ENCODE measurements at regions not wholly inside any gene's neighbourhood (a gene's known extent, or its start where the extent isn't known, plus 50 kb on each side); places are given as distances from the start of the nearest gene placed in this dataset.

DNA sequence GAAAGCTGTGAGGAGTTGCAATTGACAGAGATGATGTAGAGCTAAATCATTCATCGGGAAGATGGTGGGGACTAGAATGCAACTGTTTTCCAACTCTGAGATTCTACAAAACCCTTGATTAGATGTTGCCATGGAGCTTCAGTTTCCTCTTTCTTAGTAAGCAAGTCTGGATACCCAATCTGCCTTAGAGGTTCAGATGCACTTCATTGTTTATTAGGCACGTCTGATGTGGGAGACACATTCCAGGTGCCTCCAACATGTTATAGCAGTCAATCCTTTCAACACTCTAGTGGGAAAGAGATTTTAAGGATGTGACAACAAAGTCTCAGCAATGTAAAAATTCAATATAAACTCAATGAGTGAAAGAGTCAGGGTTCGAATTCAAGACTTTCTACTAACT, 291.3 kb upstream of the PHYHIPL start:
- no peak for DNase-seq (ENCODE audit: low spot score)

DNA sequence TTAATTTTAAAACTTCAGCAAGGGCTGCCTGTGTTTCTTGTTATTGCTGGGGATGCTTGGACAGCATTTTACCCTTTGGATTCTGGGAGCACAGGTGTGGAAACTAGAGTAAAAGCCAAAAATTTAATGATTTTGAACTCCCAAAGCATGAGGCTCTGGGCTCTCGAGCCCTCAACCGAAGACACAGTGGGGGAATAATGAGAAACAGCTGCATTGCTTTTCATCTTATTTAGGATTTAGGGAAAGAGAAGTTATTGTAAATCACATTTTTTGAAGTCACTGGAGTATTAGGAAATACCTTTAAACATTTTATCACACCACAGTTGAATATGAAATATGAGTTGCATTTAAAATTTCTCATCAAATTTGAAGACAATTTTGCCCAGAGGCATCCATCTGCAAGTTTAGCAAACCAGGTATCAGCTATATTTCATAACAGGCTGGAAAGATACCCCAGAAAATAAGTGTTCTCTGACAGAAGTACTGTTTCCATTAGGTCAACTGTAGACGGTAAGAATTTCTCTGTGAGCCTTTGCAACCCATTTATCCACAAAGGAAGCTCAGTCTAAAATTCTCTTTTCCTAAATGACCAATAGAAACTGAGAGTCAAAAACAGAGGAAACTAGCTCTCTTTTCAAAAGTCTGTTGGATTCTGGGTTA, 290.6 kb upstream of the PHYHIPL start:
- no peak for DNase-seq (ENCODE audit: low spot score)

DNA sequence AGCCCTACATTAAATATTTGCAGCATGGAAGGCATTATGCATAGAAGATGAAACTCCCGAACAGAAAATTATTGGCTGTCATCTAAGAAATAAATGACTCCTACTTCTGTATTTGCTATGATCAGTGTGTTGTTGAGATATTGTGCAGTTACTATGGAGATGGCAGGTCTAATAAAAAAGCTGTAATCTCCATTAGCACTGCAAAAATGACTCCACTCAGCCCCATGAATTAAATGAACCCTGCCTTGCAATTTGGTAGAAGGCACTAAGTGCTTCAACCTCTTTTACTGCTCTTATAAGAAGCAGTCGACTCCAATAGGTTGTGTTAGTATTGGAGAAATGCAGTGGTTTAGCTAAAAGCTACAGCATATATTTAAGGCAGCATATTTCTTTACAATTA, 290.0 kb upstream of the PHYHIPL start:
- no peak for DNase-seq (ENCODE audit: low spot score)

GRCh38 chr10:58887474-58887873, 289.0 kb upstream of the PHYHIPL start:
- DNase-seq (ENCODE audit: low spot score) = no peak

DNA sequence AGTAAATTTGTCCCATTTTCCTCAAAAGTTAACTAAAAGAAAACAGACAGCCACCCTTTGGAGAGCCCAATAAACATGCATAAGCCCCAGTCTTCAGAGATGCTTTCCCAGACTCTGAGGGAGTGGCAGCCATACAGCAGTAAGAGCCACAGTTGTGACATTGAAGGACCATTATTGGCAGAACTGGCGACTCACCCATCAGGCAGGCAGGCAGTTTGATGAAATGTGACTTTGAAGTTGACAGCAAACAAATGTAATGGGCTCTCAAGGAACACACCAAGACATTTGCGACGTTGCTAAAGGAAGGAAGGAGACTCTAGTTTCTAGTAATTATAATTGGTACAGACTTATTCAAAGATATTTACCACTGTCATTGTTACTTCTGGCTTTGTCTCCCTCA, 287.5 kb upstream of the PHYHIPL start:
- no peak for DNase-seq (ENCODE audit: low spot score)

DNA sequence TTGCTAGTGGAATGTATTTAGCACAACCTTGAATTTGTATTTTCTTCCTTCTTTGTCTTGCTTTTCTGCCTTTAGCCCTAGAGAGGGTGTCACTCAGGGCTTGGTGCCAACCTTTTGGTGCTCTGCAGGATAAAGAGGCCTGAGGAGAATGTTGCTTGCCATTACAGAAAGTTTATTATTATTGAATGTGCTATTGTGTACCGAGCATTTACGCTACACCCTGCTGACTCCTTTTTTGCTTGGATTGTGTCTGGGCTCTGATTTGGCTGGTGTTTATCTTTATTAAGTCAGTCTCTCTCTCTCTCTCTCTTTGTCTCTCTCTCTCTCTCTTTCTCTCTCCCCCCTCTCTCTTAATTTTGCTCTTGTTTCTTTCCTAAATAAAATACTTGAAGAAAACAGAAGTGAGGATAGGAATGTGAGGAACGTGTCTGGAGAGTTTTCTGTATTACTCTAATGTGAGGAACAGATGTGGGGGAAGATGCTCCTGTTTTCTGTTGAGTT, 284.4 kb upstream of the PHYHIPL start:
- no peak for DNase-seq (ENCODE audit: low spot score)

- DNase-seq (ENCODE audit: low spot score) = no peak
These were observed 281.5 kb upstream of the PHYHIPL start for GRCh38 chr10:58894929-58895328.

GRCh38 chr10:58896229-58896628, 280.2 kb upstream of the PHYHIPL start:
- DNase-seq (ENCODE audit: low spot score) = no peak

- no peak for DNase-seq (ENCODE audit: low spot score)
These were observed 279.2 kb upstream of the PHYHIPL start for GRCh38 chr10:58897236-58897635.

GRCh38 chr10:58897708-58898107, 278.7 kb upstream of the PHYHIPL start:
- DNase-seq (ENCODE audit: low spot score) = no peak

DNA sequence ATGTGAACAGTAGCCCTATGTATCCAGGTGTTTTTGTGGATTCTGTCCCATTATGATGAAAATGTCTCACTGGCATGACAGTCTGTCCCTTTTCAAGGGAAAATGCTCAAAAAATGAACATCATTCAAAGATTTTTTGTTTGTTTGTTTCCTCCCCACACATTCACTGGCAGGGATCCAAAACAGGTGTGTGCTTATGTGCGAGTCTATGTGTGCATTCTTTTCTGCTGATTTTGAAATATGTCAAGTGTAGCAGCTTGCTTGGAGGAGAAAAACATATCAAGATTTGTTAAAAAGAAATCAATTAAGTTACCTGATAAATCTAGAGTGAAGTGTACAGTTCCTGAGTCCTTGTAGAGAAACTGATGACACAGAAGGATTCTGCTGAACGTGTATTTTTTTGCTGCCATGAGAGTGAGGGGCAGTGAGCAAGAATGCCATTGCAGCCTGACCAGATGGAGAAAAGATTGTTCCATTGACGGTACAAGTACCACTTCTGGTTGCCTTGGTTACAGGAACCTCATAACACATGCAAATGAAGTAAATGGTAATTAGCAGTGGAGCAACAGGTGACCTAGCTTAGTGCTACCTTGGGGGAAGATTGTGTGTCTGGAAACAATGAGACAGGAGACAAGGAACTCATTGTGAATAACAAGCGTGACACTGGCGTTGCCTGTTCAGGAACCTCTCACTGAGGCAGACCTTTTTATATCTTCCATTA, 277.4 kb upstream of the PHYHIPL start:
- no peak for DNase-seq (ENCODE audit: low spot score)

GRCh38 chr10:58901092-58901646, 275.3 kb upstream of the PHYHIPL start:
- DNase-seq (ENCODE audit: low spot score) = no peak

GRCh38 chr10:58903071-58903470, 273.4 kb upstream of the PHYHIPL start:
- DNase-seq (ENCODE audit: low spot score) = no peak

DNA sequence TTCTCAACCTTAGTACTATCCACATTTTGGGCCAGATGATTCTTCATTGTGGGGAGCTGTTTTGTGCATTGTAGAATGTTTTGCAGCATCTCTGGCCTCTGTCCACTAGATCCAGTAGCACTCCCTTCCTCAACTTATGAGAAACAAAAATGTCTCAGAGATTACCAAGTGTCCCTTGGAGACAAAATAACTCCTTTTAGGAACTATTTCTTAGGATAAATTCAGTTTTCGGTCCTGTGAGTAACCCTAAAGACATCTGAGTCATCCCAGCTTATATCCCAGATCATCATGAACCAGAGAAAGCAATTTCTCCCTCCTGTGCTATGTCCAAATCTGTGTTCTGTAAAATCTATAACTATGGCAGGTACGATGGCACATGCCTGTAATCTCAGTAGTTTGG, 266.6 kb upstream of the PHYHIPL start:
- DNase-seq (ENCODE audit: low spot score) = no peak

DNA sequence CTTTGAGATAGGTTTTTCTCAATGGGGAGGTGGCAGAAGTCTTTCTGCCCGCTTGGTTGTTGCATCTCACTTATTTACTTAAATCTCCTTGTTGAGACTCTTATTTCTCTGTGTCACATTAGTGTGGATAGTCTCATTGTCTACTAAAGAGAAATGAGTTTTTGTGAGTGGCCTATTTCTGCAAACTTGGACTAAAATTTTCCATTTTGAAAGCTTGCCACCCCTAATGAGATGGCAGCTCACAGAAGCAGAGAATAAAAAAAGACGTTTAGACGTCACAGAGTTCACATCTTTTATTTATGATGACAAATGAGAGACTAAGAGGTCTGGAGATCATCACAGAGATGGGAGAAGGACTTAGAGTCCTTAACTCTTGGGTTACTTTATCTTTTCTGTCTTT, 262.7 kb upstream of the PHYHIPL start:
- no peak for DNase-seq (ENCODE audit: low spot score)

GRCh38 chr10:58918887-58919286, 257.6 kb upstream of the PHYHIPL start:
- no peak for DNase-seq (ENCODE audit: low spot score)

DNA sequence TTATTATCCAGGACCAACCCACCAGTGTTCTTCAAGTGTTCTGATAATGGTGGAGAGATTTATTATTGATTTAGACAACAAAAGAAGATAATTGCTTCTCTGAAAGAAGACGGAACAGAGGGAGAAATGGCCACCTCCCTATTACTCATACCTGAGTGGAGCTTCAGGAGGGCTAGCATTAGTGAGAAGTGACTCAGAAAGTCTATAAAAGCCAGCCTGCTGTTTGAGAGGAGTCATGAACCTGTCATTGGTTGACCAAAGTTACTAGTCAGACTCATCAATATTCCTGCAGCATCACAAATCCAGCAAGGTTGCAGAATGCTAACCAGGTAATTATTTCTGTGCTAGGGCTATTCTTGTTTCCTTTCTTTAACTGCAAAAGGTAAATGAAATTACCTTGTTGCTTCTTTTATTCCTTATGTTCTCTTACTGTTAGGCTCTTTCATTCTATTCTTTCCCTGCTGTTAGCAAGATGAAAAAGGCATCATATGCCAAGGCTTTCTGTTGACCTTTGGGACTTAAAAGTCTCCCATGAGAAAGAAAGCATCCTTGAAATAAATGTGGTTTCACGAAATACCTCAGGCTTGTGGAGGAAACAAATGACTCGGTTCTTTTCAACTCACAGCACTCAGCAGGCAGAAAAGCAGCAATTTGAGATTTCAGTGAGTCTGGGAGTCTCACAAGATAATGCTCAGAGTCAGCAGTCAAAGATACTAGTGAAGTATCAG, 256.4 kb upstream of the PHYHIPL start:
- DNase-seq (ENCODE audit: low spot score) = peak; percentile 1

DNA sequence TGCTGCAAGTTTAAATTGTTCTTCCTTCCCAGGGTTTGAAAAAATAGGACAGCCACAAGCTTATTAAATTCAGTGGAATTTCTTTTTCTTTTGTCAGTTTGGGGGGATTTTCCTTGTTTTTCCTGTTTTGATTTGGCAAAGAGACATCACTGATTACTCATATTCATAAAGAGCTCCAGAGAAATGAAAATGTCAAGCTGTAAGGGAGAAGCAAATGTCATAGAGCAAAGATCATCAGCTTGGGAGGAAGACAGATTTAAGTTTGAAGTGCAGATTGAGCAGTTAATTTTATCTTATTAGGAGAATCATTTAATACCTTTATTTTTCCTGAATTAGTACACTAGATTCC, 255.8 kb upstream of the PHYHIPL start:
- no peak for DNase-seq (ENCODE audit: low spot score)

DNA sequence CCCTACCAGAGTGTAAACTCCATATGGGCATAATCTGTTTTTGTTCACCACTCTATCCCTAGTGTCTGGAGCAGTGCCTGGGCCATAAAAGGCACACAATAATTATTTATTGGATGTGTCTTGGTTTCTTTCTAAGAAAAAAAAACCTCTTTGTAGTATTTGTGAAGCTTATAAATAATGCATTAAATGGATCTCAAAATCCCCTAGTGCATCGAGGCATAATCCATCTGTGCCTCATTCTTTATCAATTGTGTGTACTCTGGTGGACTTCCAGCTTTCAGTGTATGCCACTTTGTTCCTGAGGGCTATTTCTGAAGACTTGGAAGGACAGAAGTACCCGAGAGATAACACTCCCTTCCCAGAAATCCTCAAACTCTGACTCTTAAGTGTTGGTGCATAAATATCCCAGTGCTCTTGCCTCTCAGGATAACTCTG, 255.0 kb upstream of the PHYHIPL start:
- no peak for DNase-seq (ENCODE audit: low spot score)

DNA sequence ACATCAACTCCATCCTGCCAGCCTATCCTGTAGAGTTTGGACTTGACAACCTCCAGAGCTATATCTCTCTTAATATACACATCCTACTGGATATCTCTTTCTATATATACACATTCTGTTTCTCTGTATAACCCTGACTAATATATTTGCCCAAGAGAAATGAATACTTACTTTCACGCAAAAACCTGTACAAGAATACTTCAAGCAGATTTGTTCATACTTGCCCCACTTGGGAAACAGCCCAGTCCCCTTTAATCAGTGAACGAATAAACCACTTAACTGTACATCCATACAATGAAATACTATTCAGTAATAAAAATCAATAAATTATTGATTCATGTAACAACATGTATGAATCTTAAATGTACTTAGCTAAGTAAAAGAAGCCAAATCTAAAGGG, 251.1 kb upstream of the PHYHIPL start:
- DNase-seq (ENCODE audit: low spot score) = no peak

DNA sequence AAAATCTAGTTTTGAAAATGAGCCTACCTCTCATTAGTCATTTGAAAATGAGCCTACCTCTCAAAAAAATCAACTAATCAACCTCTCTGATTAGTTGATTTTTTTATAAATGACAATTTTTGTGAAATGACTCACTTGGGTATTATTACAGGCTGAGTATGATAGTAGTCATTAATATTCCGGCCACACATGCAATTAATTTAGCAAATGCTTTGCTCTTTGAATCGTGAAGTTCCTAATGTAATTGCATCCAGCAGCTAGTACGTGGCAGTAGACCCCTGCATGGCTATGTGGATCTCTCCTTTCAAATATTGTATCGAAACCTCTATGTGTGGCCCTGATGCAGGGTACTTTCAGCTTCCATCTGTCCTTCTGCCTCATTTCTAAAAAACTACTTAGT, 245.9 kb upstream of the PHYHIPL start:
- DNase-seq (ENCODE audit: low spot score) = no peak

GRCh38 chr10:58932126-58932525, 244.3 kb upstream of the PHYHIPL start:
- no peak for DNase-seq (ENCODE audit: low spot score)

All from COLO829 (cell line).